SK-N-SH (cell line): ENCODE measurements at regions not wholly inside any gene's neighbourhood (a gene's known extent, or its start where the extent isn't known, plus 50 kb on each side); places are given as distances from the start of the nearest gene placed in this dataset.
A peak's percentile ranks its signal among the peaks of the same experiment; 100 is the strongest.

Source experiments
- CTCF ChIA-PET: fragments of 300-600, 350-600 bp; formaldehyde crosslinking; extraction: SDS; loops from one replicate; lab custom pipeline; 2021; lab: Yijun Ruan, JAX
- POLR2A ChIA-PET: fragments of 350-600 bp; sonication (Branson Sonifier 250); formaldehyde crosslinking; extraction: SDS; loops from one replicate; lab custom pipeline; 2020; ENCODE audit warnings: antibody characterized with exemption, inconsistent platforms; lab: Yijun Ruan, JAX
- DNase-seq: peaks from one replicate; pipeline ENCODE4 v3.0.0; 2012
- H2AFZ ChIP-seq: fragments of 200-600 bp; sonication (generic); 2 replicates; pipeline ENCODE4 v1.8.1; 2016; ENCODE audit warnings: antibody characterized with exemption, mild to moderate bottlenecking, low read depth
- H3F3A ChIP-seq: fragments of 200-600 bp; sonication (generic); replicated peaks from 2 replicates; pipeline ENCODE3; 2016; ENCODE audit warnings: antibody characterized with exemption, mild to moderate bottlenecking; ENCODE audit not compliant: insufficient read depth
- H3K27ac ChIP-seq, 2 experiments: fragments of 200-500 bp in 1 of 2; fragments of 200-600 bp in 1 of 2; sonication (Bioruptor generic) in 1 of 2; sonication (generic), shearing (Covaris generic) in 1 of 2; 2 replicates each; pipeline versions ENCODE4 v1.5.1 to v1.6.1; 2014 to 2016; ENCODE audit warnings: low read depth in 2 of 2, inconsistent platforms in 1 of 2, low read length in 1 of 2, mild to moderate bottlenecking in 1 of 2, mixed read lengths in 1 of 2
- H3K27me3 ChIP-seq: fragments of 200-600 bp; sonication (generic), shearing (Covaris generic); 2 replicates; pipeline ENCODE4 v1.6.1; 2016; ENCODE audit warnings: mixed run types; ENCODE audit not compliant: insufficient read depth
- H3K36me3 ChIP-seq, 2 experiments: fragments of 200-500 bp in 1 of 2; fragments of 200-600 bp in 1 of 2; sonication (Bioruptor generic) in 1 of 2; sonication (generic) in 1 of 2; replicated peaks in 1 of 2; 2 replicates each; pipeline versions ENCODE3 to v1.5.1; 2014 to 2016; ENCODE audit warnings: low read length in 1 of 2, mild to moderate bottlenecking in 1 of 2; ENCODE audit not compliant: insufficient read depth in 2 of 2, control insufficient read depth in 1 of 2
- H3K4me1 ChIP-seq, 2 experiments: fragments of 200-500 bp in 1 of 2; fragments of 200-600 bp in 1 of 2; sonication (Bioruptor generic) in 1 of 2; sonication (generic), shearing (Covaris generic) in 1 of 2; 2 replicates each; pipeline versions ENCODE4 v1.5.1 to v1.6.1; 2014 to 2016; ENCODE audit warnings: low read depth in 1 of 2, low read length in 1 of 2, mixed run types in 1 of 2; ENCODE audit not compliant: insufficient read depth in 2 of 2, control insufficient read depth in 1 of 2
- H3K4me2 ChIP-seq: fragments of 200-600 bp; sonication (generic), shearing (Covaris generic); 2 replicates; pipeline ENCODE4 v1.6.1; 2017; ENCODE audit warnings: mixed run types
- H3K4me3 ChIP-seq, 2 experiments: fragments of 200-500 bp in 1 of 2; fragments of 200-600 bp in 1 of 2; sonication (Bioruptor generic) in 1 of 2; sonication (generic), shearing (Covaris generic) in 1 of 2; 2 replicates each; pipeline versions ENCODE4 v1.5.1 to v1.8.1; 2014 to 2016; ENCODE audit warnings: low read depth in 2 of 2, inconsistent platforms in 1 of 2, low read length in 1 of 2, mild to moderate bottlenecking in 1 of 2, mixed read lengths in 1 of 2, moderate library complexity in 1 of 2
- H3K79me2 ChIP-seq: fragments of 200-600 bp; sonication (generic); 2 replicates; pipeline ENCODE4 v1.8.1; 2017; ENCODE audit warnings: mild to moderate bottlenecking; ENCODE audit not compliant: insufficient read depth
- H3K9ac ChIP-seq: fragments of 200-600 bp; sonication (generic); 2 replicates; pipeline ENCODE4 v1.6.1; 2017; ENCODE audit warnings: mixed run types
- H3K9me2 ChIP-seq: fragments of 200-600 bp; sonication (generic); 2 replicates; pipeline ENCODE4 v1.6.1; 2017; ENCODE audit warnings: mixed run types
- H3K9me3 ChIP-seq: fragments of 200-600 bp; sonication (generic); 2 replicates; pipeline ENCODE4 v1.6.1; 2017; ENCODE audit warnings: mixed run types, mild to moderate bottlenecking, moderate library complexity
- H4K20me1 ChIP-seq: fragments of 200-600 bp; sonication (generic); 2 replicates; pipeline ENCODE4 v1.6.1; 2017; ENCODE audit warnings: mild to moderate bottlenecking, mixed run types; ENCODE audit not compliant: insufficient read depth
- EZH2phosphoT487 ChIP-seq: fragments of 200-600 bp; sonication (generic); IDR thresholded peaks from 2 replicates; pipeline ENCODE4 v1.6.1; 2017; ENCODE audit warnings: low read depth, mixed run types, mild to moderate bottlenecking, antibody characterized with exemption, moderate library complexity, borderline replicate concordance
- FOSL2 ChIP-seq: IDR thresholded peaks from 2 replicates; pipeline ENCODE4 v1.4.0; 2012; ENCODE audit warnings: low read depth, mild to moderate bottlenecking, moderate library complexity, borderline replicate concordance
- MXI1 ChIP-seq: IDR thresholded peaks from 2 replicates; pipeline ENCODE4 v1.6.1; 2012; ENCODE audit warnings: mild to moderate bottlenecking, low read depth, low read length, improper control_type of control experiment
- NRF1 ChIP-seq: IDR thresholded peaks from 2 replicates; pipeline ENCODE4 v1.6.1; 2012; ENCODE audit warnings: low read depth, mild to moderate bottlenecking, low read length
- RCOR1 ChIP-seq: fragments of 150-350 bp; IDR thresholded peaks from 2 replicates; pipeline ENCODE4 v1.6.1; 2017; ENCODE audit warnings: antibody characterized with exemption, low read length
- RXRA ChIP-seq: IDR thresholded peaks from 2 replicates; pipeline ENCODE4 v1.4.0; 2012; ENCODE audit warnings: low read depth, mild to moderate bottlenecking, borderline replicate concordance
- SIN3A ChIP-seq: IDR thresholded peaks from 2 replicates; pipeline ENCODE4 v1.6.1; 2012; ENCODE audit warnings: low read depth, mild to moderate bottlenecking, low read length, moderate library complexity, borderline replicate concordance
- TCF12 ChIP-seq: IDR thresholded peaks from 2 replicates; pipeline ENCODE4 v1.4.0; 2012
- whole genome bisulfite sequencing: methylation state at CpG from one replicate; pipeline ENCODE4 v1.1.6; 2017; ENCODE audit warnings: low lambda C conversion rate; 5-methylcytosine and 5-hydroxymethylcytosine counted together
- TF ChIP-seq, protein P1 (sequence below): IDR thresholded peaks from 2 replicates; pipeline ENCODE4 v1.6.1; 2012; ENCODE audit warnings: mild to moderate bottlenecking, low read depth, low read length, moderate library complexity

DNA sequence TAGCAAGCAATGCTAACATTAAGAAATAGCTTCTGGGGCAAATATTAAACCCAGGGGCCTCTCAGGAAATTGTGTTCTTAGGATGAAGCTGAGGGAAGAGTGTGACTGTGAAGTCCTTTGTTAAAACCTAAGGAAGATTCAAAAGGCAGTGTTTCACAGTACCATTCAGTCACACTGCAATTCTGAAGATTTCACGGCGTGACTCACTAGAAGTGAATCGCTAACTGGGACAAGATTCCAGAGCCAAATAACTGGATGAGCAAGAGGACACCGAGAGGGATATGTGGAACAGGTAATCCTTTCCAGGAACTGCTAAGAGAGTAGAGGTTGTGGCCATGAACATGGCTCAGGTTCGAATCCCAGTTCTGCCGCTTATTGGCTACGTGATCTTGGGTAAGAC is 61.8 kb upstream of the SMAD3 start:
- Histone ChIP-seq H3K36me3 (no peaks in the 10 kb centered on the region), H4K20me1 (no peaks in the 10 kb centered on the region), H3K27ac (no peak overlapping the region), H3K9ac (no peak overlapping the region), H2AFZ (no peak overlapping the region), H3K9me2 (no peaks in the 10 kb centered on the region), H3K4me3 (no peak overlapping the region), H3F3A (peaks cover 12% of the 10 kb centered on the region), H3K4me2 (no peak overlapping the region), H3K27me3 (no peaks in the 10 kb centered on the region), H3K4me1 (no peaks in the 10 kb centered on the region), H3K79me2 (no peaks in the 10 kb centered on the region), H3K9me3 (no peaks in the 10 kb centered on the region)
- 72% methylated on average over 7 of the region's 7 CpGs for WGBS
- peak; percentile 40; the same call in 1 of the 2 replicates for TF ChIP-seq FOSL2
- TF ChIP-seq SIN3A, result no peak
- TF ChIP-seq RXRA, result no peak
- ChIA-PET POLR2A (interaction anchor here (0.6 kb wide), 1 partner anchor 95 kb away, joined by 3 read pairs; no protein-coding TSS in a partner anchor), CTCF (interaction anchor here (0.8 kb wide), 1 partner anchor 300 kb away, joined by 3 read pairs; no protein-coding TSS in a partner anchor)
- DNase-seq, result no peak

DNA sequence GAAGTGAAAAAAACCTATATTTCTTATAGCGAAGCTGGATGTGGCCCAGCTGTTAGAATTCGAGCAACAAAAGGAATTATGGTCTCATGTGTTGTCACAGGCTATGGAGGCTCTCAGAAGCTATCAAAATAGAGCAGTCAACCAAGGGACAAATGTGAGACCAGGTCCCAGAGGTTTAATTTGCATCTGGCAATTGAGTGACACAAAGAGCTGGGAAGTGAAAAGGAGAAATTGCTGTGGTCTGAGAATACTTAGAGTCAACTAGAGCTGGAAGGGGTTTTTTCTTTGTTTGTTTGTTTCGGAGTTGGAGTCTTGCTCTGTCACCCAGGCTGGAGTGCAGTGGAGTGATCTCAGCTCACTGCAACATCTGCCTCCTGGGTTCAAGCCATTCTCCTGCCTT is 61.3 kb upstream of the SMAD3 start:
- ChIA-PET POLR2A (interaction anchor here (0.6 to 0.8 kb wide), 3 partner anchors 94 to 300 kb away, joined by 3 read pairs; no protein-coding TSS in a partner anchor), CTCF (interaction anchor here (0.5 to 1.3 kb wide), 2 partner anchors 24 to 236 kb away, joined by 3 read pairs; no protein-coding TSS in a partner anchor)
- 97% methylated on average over 3 of the region's 3 CpGs for WGBS

DNA sequence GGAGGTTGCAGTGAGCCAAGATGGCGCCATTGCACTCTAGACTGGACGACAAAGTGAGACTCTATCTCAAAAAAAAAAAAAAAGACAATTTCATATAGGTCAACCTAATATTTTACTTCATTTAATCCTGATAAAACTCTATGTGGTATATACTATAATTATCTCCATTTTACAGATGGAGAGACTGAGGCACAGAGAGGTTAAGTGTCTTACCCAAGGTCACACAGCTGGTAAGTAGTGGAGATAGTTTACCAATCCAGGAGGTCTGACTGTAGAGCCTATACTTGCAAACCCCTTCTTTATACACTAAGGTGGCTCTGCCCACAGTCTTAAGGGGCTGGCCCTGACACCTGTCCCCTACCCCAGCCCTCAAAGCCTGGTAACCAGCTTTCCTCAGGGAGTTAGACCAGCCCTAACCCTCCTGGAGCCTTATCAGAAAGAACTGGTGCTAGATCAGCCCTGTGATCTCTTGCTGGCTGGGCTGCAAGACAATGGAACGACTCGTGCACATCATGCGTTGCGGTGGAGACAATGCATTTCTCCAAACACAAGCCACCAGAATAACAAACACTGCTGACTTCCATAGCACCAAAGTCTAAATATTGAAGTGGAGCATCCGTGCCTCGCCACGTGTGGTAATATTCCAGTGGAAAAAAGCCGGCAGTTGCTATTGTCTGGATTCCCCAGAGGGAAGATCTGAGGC is 60.0 kb upstream of the SMAD3 start:
- Histone ChIP-seq H3K9ac (no peak overlapping the region), H3K9me2 (no peaks in the 10 kb centered on the region), H3K4me2 (no peak overlapping the region), H3K9me3 (no peaks in the 10 kb centered on the region), H3K4me3 (no peak overlapping the region), H2AFZ (no peak overlapping the region), H3K27me3 (no peaks in the 10 kb centered on the region), H3K79me2 (no peaks in the 10 kb centered on the region), H3K27ac (no peak overlapping the region), H3K36me3 (no peaks in the 10 kb centered on the region), H3K4me1 (no peaks in the 10 kb centered on the region), H3F3A (peaks cover 10% of the 10 kb centered on the region), H4K20me1 (no peaks in the 10 kb centered on the region)
- TF ChIP-seq RCOR1 (no peak), NRF1 (no peak), EZH2phosphoT487 (no peak)
- TF ChIP-seq, protein P1, sequence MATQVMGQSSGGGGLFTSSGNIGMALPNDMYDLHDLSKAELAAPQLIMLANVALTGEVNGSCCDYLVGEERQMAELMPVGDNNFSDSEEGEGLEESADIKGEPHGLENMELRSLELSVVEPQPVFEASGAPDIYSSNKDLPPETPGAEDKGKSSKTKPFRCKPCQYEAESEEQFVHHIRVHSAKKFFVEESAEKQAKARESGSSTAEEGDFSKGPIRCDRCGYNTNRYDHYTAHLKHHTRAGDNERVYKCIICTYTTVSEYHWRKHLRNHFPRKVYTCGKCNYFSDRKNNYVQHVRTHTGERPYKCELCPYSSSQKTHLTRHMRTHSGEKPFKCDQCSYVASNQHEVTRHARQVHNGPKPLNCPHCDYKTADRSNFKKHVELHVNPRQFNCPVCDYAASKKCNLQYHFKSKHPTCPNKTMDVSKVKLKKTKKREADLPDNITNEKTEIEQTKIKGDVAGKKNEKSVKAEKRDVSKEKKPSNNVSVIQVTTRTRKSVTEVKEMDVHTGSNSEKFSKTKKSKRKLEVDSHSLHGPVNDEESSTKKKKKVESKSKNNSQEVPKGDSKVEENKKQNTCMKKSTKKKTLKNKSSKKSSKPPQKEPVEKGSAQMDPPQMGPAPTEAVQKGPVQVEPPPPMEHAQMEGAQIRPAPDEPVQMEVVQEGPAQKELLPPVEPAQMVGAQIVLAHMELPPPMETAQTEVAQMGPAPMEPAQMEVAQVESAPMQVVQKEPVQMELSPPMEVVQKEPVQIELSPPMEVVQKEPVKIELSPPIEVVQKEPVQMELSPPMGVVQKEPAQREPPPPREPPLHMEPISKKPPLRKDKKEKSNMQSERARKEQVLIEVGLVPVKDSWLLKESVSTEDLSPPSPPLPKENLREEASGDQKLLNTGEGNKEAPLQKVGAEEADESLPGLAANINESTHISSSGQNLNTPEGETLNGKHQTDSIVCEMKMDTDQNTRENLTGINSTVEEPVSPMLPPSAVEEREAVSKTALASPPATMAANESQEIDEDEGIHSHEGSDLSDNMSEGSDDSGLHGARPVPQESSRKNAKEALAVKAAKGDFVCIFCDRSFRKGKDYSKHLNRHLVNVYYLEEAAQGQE, result no peak
- POLR2A ChIA-PET, result no interaction called here
- CTCF ChIA-PET, result interaction anchor here (1.3 kb wide), 1 partner anchor 235 kb away, joined by 3 read pairs; no protein-coding TSS in a partner anchor
- no peak for DNase-seq
- over 99% methylated on average over 9 of the region's 10 CpGs for WGBS

More for the DNA sequence above, 61.3 kb upstream of the SMAD3 start:
- Histone ChIP-seq H3K9ac (no peak overlapping the region), H4K20me1 (no peaks in the 10 kb centered on the region), H2AFZ (no peak overlapping the region), H3K27ac (no peak overlapping the region), H3K4me3 (no peak overlapping the region), H3K4me1 (no peaks in the 10 kb centered on the region), H3K4me2 (no peak overlapping the region), H3K9me2 (no peaks in the 10 kb centered on the region), H3F3A (peaks cover 14% of the 10 kb centered on the region), H3K79me2 (no peaks in the 10 kb centered on the region), H3K27me3 (no peaks in the 10 kb centered on the region), H3K36me3 (no peaks in the 10 kb centered on the region), H3K9me3 (no peaks in the 10 kb centered on the region)
- no peak for TF ChIP-seq TCF12
- TF ChIP-seq MXI1, result no peak
- DNase-seq, result no peak
